WTC11 (cell line): ENCODE measurements at regions not wholly inside any gene's neighbourhood (a gene's known extent, or its start where the extent isn't known, plus 50 kb on each side); places are given as distances from the start of the nearest gene placed in this dataset.

Experiments
- ATAC-seq: fragments of 200-7000 bp; cut with Tn5 transposase; 2 replicates; pipeline ENCODE4 v1.10.0; 2021; ENCODE audit warnings: mild to moderate bottlenecking, moderate library complexity
- CTCF ChIA-PET: fragments of 300-600 bp; sonication (Branson Sonifier 250); formaldehyde crosslinking; loops from one replicate; lab custom pipeline; 2021; ENCODE audit warnings: antibody characterized with exemption; lab: Charles Lee
- POLR2A ChIA-PET: fragments of 350-600 bp; sonication (Branson Sonifier 250); formaldehyde crosslinking; loops from one replicate; lab custom pipeline; 2021; ENCODE audit warnings: antibody characterized with exemption; lab: Charles Lee
- DNase-seq: peaks from one replicate; pipeline ENCODE4 v3.0.0; 2021; ENCODE audit warnings: low spot score
- H3K27ac Mint-ChIP-seq: 2 replicates; pipeline ENCODE4 v1.8.0; 2021; ENCODE audit warnings: mixed read lengths
- H3K27me3 Mint-ChIP-seq: 2 replicates; pipeline ENCODE4 v1.8.0; 2021; ENCODE audit warnings: low read depth, mild to moderate bottlenecking, moderate library complexity, mixed read lengths
- H3K36me3 Mint-ChIP-seq: 2 replicates; pipeline ENCODE4 v1.8.0; 2021; ENCODE audit warnings: mixed read lengths
- H3K4me1 Mint-ChIP-seq: 2 replicates; pipeline ENCODE4 v1.8.0; 2022; ENCODE audit warnings: mixed read lengths
- H3K4me3 Mint-ChIP-seq: 2 replicates; pipeline ENCODE4 v1.8.0; 2021; ENCODE audit warnings: mild to moderate bottlenecking, moderate library complexity, mixed read lengths
- H3K9me3 Mint-ChIP-seq: 2 replicates; pipeline ENCODE4 v1.8.0; 2021; ENCODE audit warnings: mixed read lengths
- EMX1 ChIP-seq: fragments of 250-450 bp; sonication (Bioruptor Pico); IDR thresholded peaks from 2 replicates; pipeline ENCODE4 v1.8.0; 2021; ENCODE audit warnings: mild to moderate bottlenecking
- FOXJ3 ChIP-seq: sonication (generic); formaldehyde crosslinking; IDR thresholded peaks from 2 replicates; pipeline ENCODE4 v1.9.0; 2021; ENCODE audit warnings: missing genetic modification reagents, mild to moderate bottlenecking, borderline replicate concordance
- FOXP1 ChIP-seq: sonication (generic); formaldehyde crosslinking; IDR thresholded peaks from 2 replicates; pipeline ENCODE4 v1.8.0; 2022; ENCODE audit warnings: missing genetic modification reagents, mild to moderate bottlenecking, moderate library complexity, borderline replicate concordance
- JUN ChIP-seq: sonication (generic); formaldehyde crosslinking; IDR thresholded peaks from 2 replicates; pipeline ENCODE4 v1.8.0; 2023; ENCODE audit warnings: mild to moderate bottlenecking, missing genetic modification reagents
- MYBL2 ChIP-seq: sonication (generic); formaldehyde crosslinking; IDR thresholded peaks from 2 replicates; pipeline ENCODE4 v1.8.1; 2023; ENCODE audit warnings: mild to moderate bottlenecking, moderate library complexity, missing genetic modification reagents
- NFATC4 ChIP-seq: fragments of 250-450 bp; sonication (Bioruptor Pico); IDR thresholded peaks from 2 replicates; pipeline ENCODE4 v1.9.0; 2021; ENCODE audit warnings: mild to moderate bottlenecking
- NR1H2 ChIP-seq: sonication (generic); formaldehyde crosslinking; IDR thresholded peaks from 2 replicates; pipeline ENCODE4 v1.9.0; 2021; ENCODE audit warnings: mild to moderate bottlenecking, moderate library complexity, missing genetic modification reagents
- NR2C2 ChIP-seq: sonication (generic); formaldehyde crosslinking; IDR thresholded peaks from 2 replicates; pipeline ENCODE4 v1.8.0; 2022; ENCODE audit warnings: mild to moderate bottlenecking, missing genetic modification reagents
- NR3C1 ChIP-seq: sonication (generic); formaldehyde crosslinking; conservative IDR thresholded peaks from 2 replicates; pipeline ENCODE4 v1.8.1; 2023; ENCODE audit warnings: low read depth, mild to moderate bottlenecking, missing genetic modification reagents
- PRRX2 ChIP-seq: fragments of 250-450 bp; sonication (Bioruptor Pico); IDR thresholded peaks from 2 replicates; pipeline ENCODE4 v1.8.0; 2021; ENCODE audit warnings: mild to moderate bottlenecking
- SOX15 ChIP-seq: fragments of 250-450 bp; sonication (Bioruptor Pico); IDR thresholded peaks from 2 replicates; pipeline ENCODE4 v1.9.0; 2021; ENCODE audit warnings: mild to moderate bottlenecking
- TEAD4 ChIP-seq: sonication (generic); formaldehyde crosslinking; IDR thresholded peaks from 2 replicates; pipeline ENCODE4 v1.8.0; 2022; ENCODE audit warnings: mild to moderate bottlenecking, missing genetic modification reagents
- ZNF121 ChIP-seq: sonication (generic); formaldehyde crosslinking; IDR thresholded peaks from 2 replicates; pipeline ENCODE4 v1.8.0; 2023; ENCODE audit warnings: missing genetic modification reagents
- ZNF219 ChIP-seq: sonication (generic); formaldehyde crosslinking; IDR thresholded peaks from 2 replicates; pipeline ENCODE4 v1.8.0; 2023; ENCODE audit warnings: missing genetic modification reagents, mild to moderate bottlenecking, borderline replicate concordance
- ZNF317 ChIP-seq: sonication (generic); formaldehyde crosslinking; IDR thresholded peaks from 2 replicates; pipeline ENCODE4 v1.8.1; 2023; ENCODE audit warnings: low read depth, mild to moderate bottlenecking, moderate library complexity, missing genetic modification reagents, borderline replicate concordance
- ZNF396 ChIP-seq: fragments of 250-450 bp; sonication (Bioruptor Pico); IDR thresholded peaks from 2 replicates; pipeline ENCODE4 v1.8.0; 2021; ENCODE audit warnings: mild to moderate bottlenecking, moderate library complexity, borderline replicate concordance
- ZNF416 ChIP-seq: fragments of 250-450 bp; sonication (Bioruptor Pico); IDR thresholded peaks from 2 replicates; pipeline ENCODE4 v1.9.0; 2021; ENCODE audit warnings: mild to moderate bottlenecking, inconsistent platforms
- TF ChIP-seq, protein P1 (sequence below): sonication (generic); formaldehyde crosslinking; IDR thresholded peaks from 2 replicates; pipeline ENCODE4 v1.8.0; 2023; ENCODE audit warnings: missing genetic modification reagents, mild to moderate bottlenecking, borderline replicate concordance
- TF ChIP-seq, protein P2 (sequence below): sonication (generic); formaldehyde crosslinking; IDR thresholded peaks from 2 replicates; pipeline ENCODE4 v1.8.0; 2022; ENCODE audit warnings: mild to moderate bottlenecking, missing genetic modification reagents
- TF ChIP-seq, protein P3 (sequence below): sonication (generic); formaldehyde crosslinking; IDR thresholded peaks from 2 replicates; pipeline ENCODE4 v1.8.0; 2022; ENCODE audit warnings: missing genetic modification reagents
- TF ChIP-seq, protein P4 (sequence below): sonication (generic); formaldehyde crosslinking; IDR thresholded peaks from 2 replicates; pipeline ENCODE4 v1.8.0; 2022; ENCODE audit warnings: mild to moderate bottlenecking, missing genetic modification reagents
- TF ChIP-seq, protein P5 (sequence below): sonication (generic); formaldehyde crosslinking; IDR thresholded peaks from 2 replicates; pipeline ENCODE4 v1.8.1; 2023; ENCODE audit warnings: mild to moderate bottlenecking, missing genetic modification reagents
- TF ChIP-seq, protein P6 (sequence below): fragments of 250-450 bp; sonication (Bioruptor Pico); IDR thresholded peaks from 2 replicates; pipeline ENCODE4 v1.9.0; 2021; ENCODE audit warnings: moderate library complexity, mild to moderate bottlenecking, inconsistent platforms, borderline replicate concordance
- TF ChIP-seq, protein P7 (sequence below): sonication (generic); formaldehyde crosslinking; IDR thresholded peaks from 2 replicates; pipeline ENCODE4 v1.8.1; 2023; ENCODE audit warnings: mild to moderate bottlenecking, missing genetic modification reagents, moderate library complexity

DNA sequence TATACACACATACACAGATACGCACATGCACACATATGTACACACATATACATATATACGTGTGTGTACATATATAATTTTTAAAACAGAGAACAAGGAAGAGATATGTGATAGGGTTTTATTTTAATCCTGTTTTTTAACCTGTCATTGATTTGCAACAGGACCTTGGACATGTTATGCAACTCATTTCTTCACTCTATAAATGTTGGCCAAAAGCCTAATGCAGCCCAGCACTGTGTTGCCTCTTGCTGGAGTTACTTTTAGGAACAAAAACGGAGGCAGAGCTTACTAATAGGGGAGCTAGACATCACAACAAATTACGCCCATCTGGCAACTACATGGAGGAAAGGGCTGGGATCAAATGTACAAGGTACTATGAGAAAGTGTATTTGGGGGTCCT is 179.9 kb upstream of the TAB2 start (continued):
- TF ChIP-seq, protein P1, sequence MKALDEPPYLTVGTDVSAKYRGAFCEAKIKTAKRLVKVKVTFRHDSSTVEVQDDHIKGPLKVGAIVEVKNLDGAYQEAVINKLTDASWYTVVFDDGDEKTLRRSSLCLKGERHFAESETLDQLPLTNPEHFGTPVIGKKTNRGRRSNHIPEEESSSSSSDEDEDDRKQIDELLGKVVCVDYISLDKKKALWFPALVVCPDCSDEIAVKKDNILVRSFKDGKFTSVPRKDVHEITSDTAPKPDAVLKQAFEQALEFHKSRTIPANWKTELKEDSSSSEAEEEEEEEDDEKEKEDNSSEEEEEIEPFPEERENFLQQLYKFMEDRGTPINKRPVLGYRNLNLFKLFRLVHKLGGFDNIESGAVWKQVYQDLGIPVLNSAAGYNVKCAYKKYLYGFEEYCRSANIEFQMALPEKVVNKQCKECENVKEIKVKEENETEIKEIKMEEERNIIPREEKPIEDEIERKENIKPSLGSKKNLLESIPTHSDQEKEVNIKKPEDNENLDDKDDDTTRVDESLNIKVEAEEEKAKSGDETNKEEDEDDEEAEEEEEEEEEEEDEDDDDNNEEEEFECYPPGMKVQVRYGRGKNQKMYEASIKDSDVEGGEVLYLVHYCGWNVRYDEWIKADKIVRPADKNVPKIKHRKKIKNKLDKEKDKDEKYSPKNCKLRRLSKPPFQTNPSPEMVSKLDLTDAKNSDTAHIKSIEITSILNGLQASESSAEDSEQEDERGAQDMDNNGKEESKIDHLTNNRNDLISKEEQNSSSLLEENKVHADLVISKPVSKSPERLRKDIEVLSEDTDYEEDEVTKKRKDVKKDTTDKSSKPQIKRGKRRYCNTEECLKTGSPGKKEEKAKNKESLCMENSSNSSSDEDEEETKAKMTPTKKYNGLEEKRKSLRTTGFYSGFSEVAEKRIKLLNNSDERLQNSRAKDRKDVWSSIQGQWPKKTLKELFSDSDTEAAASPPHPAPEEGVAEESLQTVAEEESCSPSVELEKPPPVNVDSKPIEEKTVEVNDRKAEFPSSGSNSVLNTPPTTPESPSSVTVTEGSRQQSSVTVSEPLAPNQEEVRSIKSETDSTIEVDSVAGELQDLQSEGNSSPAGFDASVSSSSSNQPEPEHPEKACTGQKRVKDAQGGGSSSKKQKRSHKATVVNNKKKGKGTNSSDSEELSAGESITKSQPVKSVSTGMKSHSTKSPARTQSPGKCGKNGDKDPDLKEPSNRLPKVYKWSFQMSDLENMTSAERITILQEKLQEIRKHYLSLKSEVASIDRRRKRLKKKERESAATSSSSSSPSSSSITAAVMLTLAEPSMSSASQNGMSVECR (CRISPR knock-in tag): no peak
- no peak for TF ChIP-seq NR1H2
- no peak for TF ChIP-seq ZNF416
- no peak for TF ChIP-seq FOXP1 (CRISPR knock-in tag)
- TF ChIP-seq NR3C1 (CRISPR knock-in tag): no peak
- TF ChIP-seq PRRX2 (CRISPR knock-in tag): no peak

DNA sequence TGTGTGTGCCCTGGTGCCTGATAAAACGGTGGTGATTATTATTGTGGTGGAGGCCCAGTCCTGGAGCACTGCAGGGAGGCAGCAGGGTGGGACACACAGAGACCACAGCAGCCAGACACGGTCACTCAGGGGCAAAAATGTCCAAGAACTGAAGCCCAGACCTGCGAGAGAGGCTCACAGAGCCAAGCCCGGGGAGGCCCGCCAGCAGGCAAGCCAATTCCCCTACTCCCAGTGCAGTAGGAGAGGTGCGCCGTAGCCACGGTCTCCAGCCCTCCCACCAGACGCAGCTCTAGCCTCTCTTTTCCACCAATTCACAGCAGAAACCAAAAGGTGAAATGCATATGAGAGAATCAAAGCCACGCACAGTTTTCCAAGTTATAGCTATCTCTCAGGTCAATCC is 179.4 kb upstream of the TAB2 start:
- Mint-ChIP-seq H3K36me3 (no peaks in the 10 kb centered on the region), H3K4me1 (no peaks in the 10 kb centered on the region), H3K27ac (no peak overlapping the region), H3K9me3 (peaks cover 7% of the 10 kb centered on the region; the same call in 1 of the 2 replicates), H3K4me3 (no peak overlapping the region), H3K27me3 (peaks cover 2% of the 10 kb centered on the region; the same call in 1 of the 2 replicates)
- ChIA-PET CTCF (no interaction called here), POLR2A (no interaction called here)
- TF ChIP-seq, protein P2, sequence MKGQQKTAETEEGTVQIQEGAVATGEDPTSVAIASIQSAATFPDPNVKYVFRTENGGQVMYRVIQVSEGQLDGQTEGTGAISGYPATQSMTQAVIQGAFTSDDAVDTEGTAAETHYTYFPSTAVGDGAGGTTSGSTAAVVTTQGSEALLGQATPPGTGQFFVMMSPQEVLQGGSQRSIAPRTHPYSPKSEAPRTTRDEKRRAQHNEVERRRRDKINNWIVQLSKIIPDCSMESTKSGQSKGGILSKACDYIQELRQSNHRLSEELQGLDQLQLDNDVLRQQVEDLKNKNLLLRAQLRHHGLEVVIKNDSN (CRISPR knock-in tag): no peak
- no peak for TF ChIP-seq ZNF121 (CRISPR knock-in tag)
- TF ChIP-seq ZNF219 (CRISPR knock-in tag): no peak
- TF ChIP-seq, protein P3, sequence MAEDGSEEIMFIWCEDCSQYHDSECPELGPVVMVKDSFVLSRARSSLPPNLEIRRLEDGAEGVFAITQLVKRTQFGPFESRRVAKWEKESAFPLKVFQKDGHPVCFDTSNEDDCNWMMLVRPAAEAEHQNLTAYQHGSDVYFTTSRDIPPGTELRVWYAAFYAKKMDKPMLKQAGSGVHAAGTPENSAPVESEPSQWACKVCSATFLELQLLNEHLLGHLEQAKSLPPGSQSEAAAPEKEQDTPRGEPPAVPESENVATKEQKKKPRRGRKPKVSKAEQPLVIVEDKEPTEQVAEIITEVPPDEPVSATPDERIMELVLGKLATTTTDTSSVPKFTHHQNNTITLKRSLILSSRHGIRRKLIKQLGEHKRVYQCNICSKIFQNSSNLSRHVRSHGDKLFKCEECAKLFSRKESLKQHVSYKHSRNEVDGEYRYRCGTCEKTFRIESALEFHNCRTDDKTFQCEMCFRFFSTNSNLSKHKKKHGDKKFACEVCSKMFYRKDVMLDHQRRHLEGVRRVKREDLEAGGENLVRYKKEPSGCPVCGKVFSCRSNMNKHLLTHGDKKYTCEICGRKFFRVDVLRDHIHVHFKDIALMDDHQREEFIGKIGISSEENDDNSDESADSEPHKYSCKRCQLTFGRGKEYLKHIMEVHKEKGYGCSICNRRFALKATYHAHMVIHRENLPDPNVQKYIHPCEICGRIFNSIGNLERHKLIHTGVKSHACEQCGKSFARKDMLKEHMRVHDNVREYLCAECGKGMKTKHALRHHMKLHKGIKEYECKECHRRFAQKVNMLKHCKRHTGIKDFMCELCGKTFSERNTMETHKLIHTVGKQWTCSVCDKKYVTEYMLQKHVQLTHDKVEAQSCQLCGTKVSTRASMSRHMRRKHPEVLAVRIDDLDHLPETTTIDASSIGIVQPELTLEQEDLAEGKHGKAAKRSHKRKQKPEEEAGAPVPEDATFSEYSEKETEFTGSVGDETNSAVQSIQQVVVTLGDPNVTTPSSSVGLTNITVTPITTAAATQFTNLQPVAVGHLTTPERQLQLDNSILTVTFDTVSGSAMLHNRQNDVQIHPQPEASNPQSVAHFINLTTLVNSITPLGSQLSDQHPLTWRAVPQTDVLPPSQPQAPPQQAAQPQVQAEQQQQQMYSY (CRISPR knock-in tag): no peak
- TF ChIP-seq FOXJ3 (CRISPR knock-in tag): no peak
- no peak for TF ChIP-seq JUN (CRISPR knock-in tag)
- no peak for TF ChIP-seq ZNF396 (CRISPR knock-in tag)
- TF ChIP-seq, protein P4, sequence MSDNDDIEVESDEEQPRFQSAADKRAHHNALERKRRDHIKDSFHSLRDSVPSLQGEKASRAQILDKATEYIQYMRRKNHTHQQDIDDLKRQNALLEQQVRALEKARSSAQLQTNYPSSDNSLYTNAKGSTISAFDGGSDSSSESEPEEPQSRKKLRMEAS (CRISPR knock-in tag): no peak
- TF ChIP-seq, protein P5, sequence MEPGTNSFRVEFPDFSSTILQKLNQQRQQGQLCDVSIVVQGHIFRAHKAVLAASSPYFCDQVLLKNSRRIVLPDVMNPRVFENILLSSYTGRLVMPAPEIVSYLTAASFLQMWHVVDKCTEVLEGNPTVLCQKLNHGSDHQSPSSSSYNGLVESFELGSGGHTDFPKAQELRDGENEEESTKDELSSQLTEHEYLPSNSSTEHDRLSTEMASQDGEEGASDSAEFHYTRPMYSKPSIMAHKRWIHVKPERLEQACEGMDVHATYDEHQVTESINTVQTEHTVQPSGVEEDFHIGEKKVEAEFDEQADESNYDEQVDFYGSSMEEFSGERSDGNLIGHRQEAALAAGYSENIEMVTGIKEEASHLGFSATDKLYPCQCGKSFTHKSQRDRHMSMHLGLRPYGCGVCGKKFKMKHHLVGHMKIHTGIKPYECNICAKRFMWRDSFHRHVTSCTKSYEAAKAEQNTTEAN (CRISPR knock-in tag): no peak
- TF ChIP-seq EMX1 (CRISPR knock-in tag): no peak
- TF ChIP-seq PRRX2 (CRISPR knock-in tag): no peak
- no peak for TF ChIP-seq NR2C2 (CRISPR knock-in tag)
- no peak for TF ChIP-seq NFATC4 (CRISPR knock-in tag)
- no peak for TF ChIP-seq TEAD4 (CRISPR knock-in tag)
- TF ChIP-seq ZNF317 (CRISPR knock-in tag): no peak
- TF ChIP-seq MYBL2 (CRISPR knock-in tag): no peak
- TF ChIP-seq, protein P6, sequence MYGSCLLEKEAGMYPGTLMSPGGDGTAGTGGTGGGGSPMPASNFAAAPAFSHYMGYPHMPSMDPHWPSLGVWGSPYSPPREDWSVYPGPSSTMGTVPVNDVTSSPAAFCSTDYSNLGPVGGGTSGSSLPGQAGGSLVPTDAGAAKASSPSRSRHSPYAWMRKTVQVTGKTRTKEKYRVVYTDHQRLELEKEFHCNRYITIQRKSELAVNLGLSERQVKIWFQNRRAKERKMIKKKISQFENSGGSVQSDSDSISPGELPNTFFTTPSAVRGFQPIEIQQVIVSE (CRISPR knock-in tag): no peak
- TF ChIP-seq, protein P7, sequence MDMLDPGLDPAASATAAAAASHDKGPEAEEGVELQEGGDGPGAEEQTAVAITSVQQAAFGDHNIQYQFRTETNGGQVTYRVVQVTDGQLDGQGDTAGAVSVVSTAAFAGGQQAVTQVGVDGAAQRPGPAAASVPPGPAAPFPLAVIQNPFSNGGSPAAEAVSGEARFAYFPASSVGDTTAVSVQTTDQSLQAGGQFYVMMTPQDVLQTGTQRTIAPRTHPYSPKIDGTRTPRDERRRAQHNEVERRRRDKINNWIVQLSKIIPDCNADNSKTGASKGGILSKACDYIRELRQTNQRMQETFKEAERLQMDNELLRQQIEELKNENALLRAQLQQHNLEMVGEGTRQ (CRISPR knock-in tag): no peak
- TF ChIP-seq SOX15: no peak
- ATAC-seq (no peak), DNase-seq (no peak)
